ENCODE measurements at regions not wholly inside any gene's neighbourhood (a gene's known extent, or its start where the extent isn't known, plus 50 kb on each side); places are given as distances from the start of the nearest gene placed in this dataset.
A peak's percentile ranks its signal among the peaks of the same experiment; 100 is the strongest.

DNA sequence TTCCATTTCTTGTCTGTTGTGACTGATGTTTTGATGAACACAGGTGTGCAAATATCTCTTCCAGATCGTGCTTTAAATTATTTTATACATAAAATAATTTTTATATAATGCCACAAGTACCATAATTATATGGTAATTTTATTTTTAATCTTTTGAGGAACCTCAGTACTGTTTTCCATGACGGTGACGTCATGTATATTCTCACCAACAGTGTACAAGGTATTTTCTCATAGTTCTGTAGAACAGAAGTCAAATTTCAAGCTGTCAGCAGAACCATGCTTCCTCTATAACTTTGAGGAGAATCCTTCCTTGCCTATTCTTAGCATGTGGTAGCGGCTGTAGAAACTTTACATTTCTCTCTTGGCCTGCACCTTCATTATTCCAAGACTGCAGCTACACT is 349.4 kb upstream of the GYPC start:
- H3K36me3 Mint-ChIP-seq = no peaks in the 10 kb centered on the region
- ATAC-seq (ENCODE audit: low read depth in 2 of 2) = no peak
- no peak overlapping the region for H3K4me3 Mint-ChIP-seq
- peaks cover 0 to 4% (median 0%) of the 10 kb centered on the region in 7 donors for H3K9me3 Mint-ChIP-seq
- H3K27ac Mint-ChIP-seq = no peak overlapping the region
- H3K27me3 ChIP-seq (ENCODE audit: control insufficient read depth, insufficient read depth, low read length) = no peaks in the 10 kb centered on the region
- H3K4me1 Mint-ChIP-seq = no peaks in the 10 kb centered on the region
- no peaks in the 10 kb centered on the region for H3K27me3 Mint-ChIP-seq
- no peaks in the 10 kb centered on the region for H3K4me1 ChIP-seq (ENCODE audit: control insufficient read depth, insufficient read depth, low read length, poor library complexity, severe bottlenecking)
- no peaks in the 10 kb centered on the region for H3K36me3 ChIP-seq (ENCODE audit: control insufficient read depth, insufficient read depth, low read length)
- no peaks in the 10 kb centered on the region for H3K9me3 ChIP-seq (ENCODE audit: control insufficient read depth in 2 of 2, low read length in 2 of 2)
- H3K4me3 ChIP-seq (ENCODE audit: low read depth, low read length) = no peak overlapping the region
- DNase-seq = no peak
- H3K27ac ChIP-seq (ENCODE audit: insufficient read depth, low read length, poor library complexity, severe bottlenecking) = no peak overlapping the region

DNA sequence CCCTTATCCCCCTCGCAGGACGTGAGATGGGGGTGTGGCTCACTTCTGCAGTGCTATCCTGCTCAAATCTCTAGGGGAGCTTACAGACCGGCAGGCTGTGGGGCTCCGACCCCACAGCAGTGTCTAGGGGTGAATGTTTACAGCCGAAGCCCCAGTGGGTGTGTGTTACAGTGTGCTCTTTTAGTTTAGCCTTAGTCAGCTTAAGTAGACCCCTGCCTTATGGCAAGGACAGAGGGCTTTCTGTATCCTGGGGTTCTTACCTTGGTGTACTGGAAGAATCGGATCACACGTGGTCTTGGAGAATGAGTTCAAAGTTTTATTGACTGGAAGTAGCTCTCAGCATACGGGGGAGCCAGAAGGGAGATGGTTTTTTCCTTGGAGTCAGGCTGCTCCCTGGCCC is 348.2 kb upstream of the GYPC start:
- H3K36me3 ChIP-seq (ENCODE audit: control insufficient read depth, insufficient read depth, low read length) = no peaks in the 10 kb centered on the region
- DNase-seq (no peak), ATAC-seq (ENCODE audit: low read depth in 2 of 2) (no peak)
- Mint-ChIP-seq H3K4me1 (no peaks in the 10 kb centered on the region), H3K27ac (no peak overlapping the region), H3K4me3 (no peak overlapping the region), H3K27me3 (no peaks in the 10 kb centered on the region), H3K9me3 (peaks cover 0 to 4% (median 0%) of the 10 kb centered on the region in 7 donors), H3K36me3 (no peaks in the 10 kb centered on the region)
- no peaks in the 10 kb centered on the region for H3K9me3 ChIP-seq (ENCODE audit: control insufficient read depth in 2 of 2, low read length in 2 of 2)
- H3K4me1 ChIP-seq (ENCODE audit: control insufficient read depth, insufficient read depth, low read length, poor library complexity, severe bottlenecking) = no peaks in the 10 kb centered on the region
- H3K27ac ChIP-seq (ENCODE audit: insufficient read depth, low read length, poor library complexity, severe bottlenecking) = no peak overlapping the region
- H3K27me3 ChIP-seq (ENCODE audit: control insufficient read depth, insufficient read depth, low read length) = no peaks in the 10 kb centered on the region
- no peak overlapping the region for H3K4me3 ChIP-seq (ENCODE audit: low read depth, low read length)

DNA sequence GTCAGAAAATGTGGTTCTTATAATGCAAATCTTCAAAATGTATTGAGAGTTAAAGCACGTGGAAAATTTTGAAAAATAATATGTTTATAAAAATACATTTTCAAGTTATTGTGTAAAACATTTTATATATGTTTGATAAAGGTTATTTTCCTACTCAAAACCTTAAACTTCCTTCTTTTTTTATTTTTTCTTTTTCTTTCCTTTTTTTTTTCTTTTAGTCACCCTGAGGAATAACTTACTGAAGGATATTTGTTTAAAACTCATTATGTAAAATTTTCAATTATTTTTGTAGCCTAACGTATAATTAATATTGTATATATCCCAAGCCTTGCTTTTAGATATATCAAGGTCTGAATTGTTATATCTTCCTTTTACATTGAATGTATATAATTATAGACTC is 346.8 kb upstream of the GYPC start:
- Mint-ChIP-seq H3K9me3 (peaks cover 0 to 6% (median 0%) of the 10 kb centered on the region in 7 donors), H3K4me3 (no peak overlapping the region), H3K4me1 (no peaks in the 10 kb centered on the region), H3K36me3 (no peaks in the 10 kb centered on the region), H3K27ac (no peak overlapping the region), H3K27me3 (no peaks in the 10 kb centered on the region)
- H3K9me3 ChIP-seq (ENCODE audit: control insufficient read depth in 2 of 2, low read length in 2 of 2) = no peaks in the 10 kb centered on the region
- H3K27me3 ChIP-seq (ENCODE audit: control insufficient read depth, insufficient read depth, low read length) = no peaks in the 10 kb centered on the region
- H3K36me3 ChIP-seq (ENCODE audit: control insufficient read depth, insufficient read depth, low read length) = no peaks in the 10 kb centered on the region
- DNase-seq (no peak), ATAC-seq (ENCODE audit: low read depth in 2 of 2) (no peak)
- H3K4me3 ChIP-seq (ENCODE audit: low read depth, low read length) = no peak overlapping the region
- H3K4me1 ChIP-seq (ENCODE audit: control insufficient read depth, insufficient read depth, low read length, poor library complexity, severe bottlenecking) = no peaks in the 10 kb centered on the region
- H3K27ac ChIP-seq (ENCODE audit: insufficient read depth, low read length, poor library complexity, severe bottlenecking) = no peak overlapping the region

DNA sequence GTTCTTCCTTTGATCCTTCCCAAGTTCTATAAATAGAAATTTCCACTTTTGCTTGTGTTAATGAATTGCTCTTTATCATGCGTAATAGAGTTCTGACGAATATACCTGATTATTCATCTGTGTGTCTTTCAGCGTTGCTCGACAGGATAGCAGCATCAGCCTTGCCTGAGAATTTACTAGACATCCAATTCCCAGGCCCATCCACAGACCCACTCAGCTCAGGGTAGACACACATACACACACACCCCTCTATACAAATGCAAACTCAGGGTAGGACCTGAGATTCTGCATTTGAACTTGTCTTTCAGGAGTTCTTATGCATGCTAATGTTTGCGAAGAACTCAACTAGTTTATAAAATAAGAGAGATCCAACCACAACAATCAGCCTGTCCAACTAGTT is 343.4 kb upstream of the GYPC start:
- no peak overlapping the region for H3K27ac ChIP-seq (ENCODE audit: insufficient read depth, low read length, poor library complexity, severe bottlenecking)
- H3K4me3 ChIP-seq (ENCODE audit: low read depth, low read length) = no peak overlapping the region
- Mint-ChIP-seq H3K27ac (no peak overlapping the region), H3K27me3 (no peaks in the 10 kb centered on the region), H3K9me3 (peaks cover 0 to 4% (median 0%) of the 10 kb centered on the region in 7 donors), H3K4me1 (no peaks in the 10 kb centered on the region), H3K4me3 (no peak overlapping the region), H3K36me3 (no peaks in the 10 kb centered on the region)
- H3K9me3 ChIP-seq (ENCODE audit: control insufficient read depth in 2 of 2, low read length in 2 of 2) = no peaks in the 10 kb centered on the region
- H3K27me3 ChIP-seq (ENCODE audit: control insufficient read depth, insufficient read depth, low read length) = no peaks in the 10 kb centered on the region
- ATAC-seq (ENCODE audit: low read depth in 2 of 2) = no peak
- no peak for DNase-seq
- no peaks in the 10 kb centered on the region for H3K4me1 ChIP-seq (ENCODE audit: control insufficient read depth, insufficient read depth, low read length, poor library complexity, severe bottlenecking)
- H3K36me3 ChIP-seq (ENCODE audit: control insufficient read depth, insufficient read depth, low read length) = no peaks in the 10 kb centered on the region

DNA sequence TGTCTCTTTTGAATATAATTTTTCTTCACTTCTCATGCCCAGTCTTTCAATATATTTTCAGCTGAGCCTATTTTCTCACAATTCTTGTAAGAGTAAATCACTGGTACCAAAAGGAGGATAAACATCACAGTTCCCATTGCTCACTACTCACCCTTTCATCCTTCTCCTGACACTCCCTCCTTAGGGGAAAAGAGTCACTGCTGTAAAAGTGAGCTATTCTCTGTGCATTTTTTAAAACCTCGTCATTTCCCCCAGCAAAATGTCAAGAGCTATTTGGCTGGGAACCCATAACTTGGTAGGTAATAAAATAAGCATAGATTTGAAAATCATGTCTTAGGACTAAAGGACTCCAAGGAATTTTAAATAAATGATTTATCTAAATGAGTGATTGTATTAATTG is 340.1 kb upstream of the GYPC start:
- Histone ChIP-seq H3K4me3 (ENCODE audit: low read depth, low read length) (no peak overlapping the region), H3K27ac (ENCODE audit: insufficient read depth, low read length, poor library complexity, severe bottlenecking) (no peak overlapping the region), H3K9me3 (ENCODE audit: control insufficient read depth in 2 of 2, low read length in 2 of 2) (no peaks in the 10 kb centered on the region), H3K4me1 (ENCODE audit: control insufficient read depth, insufficient read depth, low read length, poor library complexity, severe bottlenecking) (no peaks in the 10 kb centered on the region), H3K36me3 (ENCODE audit: control insufficient read depth, insufficient read depth, low read length) (no peaks in the 10 kb centered on the region), H3K27me3 (ENCODE audit: control insufficient read depth, insufficient read depth, low read length) (no peaks in the 10 kb centered on the region)
- Mint-ChIP-seq H3K36me3 (no peaks in the 10 kb centered on the region), H3K27me3 (no peaks in the 10 kb centered on the region), H3K9me3 (peaks cover 0 to 4% (median 0%) of the 10 kb centered on the region in 7 donors), H3K4me1 (no peaks in the 10 kb centered on the region), H3K4me3 (no peak overlapping the region), H3K27ac (no peak overlapping the region)
- no peak for DNase-seq
- no peak for ATAC-seq (ENCODE audit: low read depth in 2 of 2)

DNA sequence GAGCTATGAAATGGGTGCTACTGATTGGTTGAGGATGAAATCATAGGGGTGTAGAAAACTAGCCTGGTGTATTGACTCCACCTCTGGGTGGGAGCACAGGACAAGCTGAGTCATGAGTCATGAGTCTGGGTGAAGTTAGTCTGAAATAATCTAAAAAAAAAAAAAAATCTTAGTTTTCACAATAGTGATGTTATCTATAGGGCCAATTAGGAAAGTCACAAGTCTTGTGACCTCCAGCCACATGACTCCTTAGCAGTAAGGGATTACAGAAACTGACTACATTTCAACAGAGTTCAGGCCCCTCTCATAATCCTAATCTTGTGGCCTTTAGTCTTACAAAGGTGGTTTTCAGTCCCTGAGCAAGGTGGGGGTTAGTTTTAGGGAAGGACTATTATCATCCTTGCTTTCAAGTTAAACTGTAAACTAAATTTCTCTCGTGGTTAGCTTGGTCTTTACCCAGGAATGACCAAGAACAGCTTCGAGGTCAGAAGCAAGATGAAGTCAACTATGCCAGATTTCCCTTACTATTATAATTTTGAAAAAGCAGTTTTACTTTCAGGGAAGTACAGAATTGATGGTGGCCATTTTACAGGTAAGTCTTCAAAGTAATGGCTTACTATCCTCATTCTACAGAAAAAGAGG is 338.0 kb upstream of the GYPC start:
- no peak for ATAC-seq (ENCODE audit: low read depth in 2 of 2)

DNA sequence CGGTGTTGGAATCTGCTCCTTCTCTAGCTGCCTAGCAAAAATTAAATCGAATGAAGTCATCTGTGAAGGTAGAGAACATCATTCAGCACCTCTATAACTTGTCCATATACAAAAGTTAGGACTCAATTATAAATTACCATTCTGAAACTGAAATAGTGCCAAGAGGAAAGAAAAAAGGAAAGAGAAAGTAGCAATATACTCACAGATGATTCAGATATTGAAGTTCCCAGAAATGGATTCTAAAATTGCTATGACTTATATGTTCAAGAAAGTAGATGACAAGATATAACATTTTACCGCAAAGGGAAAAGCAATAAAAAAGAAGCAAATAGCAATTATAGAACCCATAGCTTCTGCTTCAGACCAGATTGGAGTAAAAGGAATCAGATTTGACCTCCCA is 333.6 kb upstream of the GYPC start:
- ATAC-seq (ENCODE audit: low read depth in 2 of 2) = no peak
- Mint-ChIP-seq H3K4me1 (no peaks in the 10 kb centered on the region), H3K27me3 (no peaks in the 10 kb centered on the region), H3K27ac (peak overlapping the region in 1 of 3 donors; percentile 14), H3K36me3 (no peaks in the 10 kb centered on the region), H3K9me3 (peaks cover 0 to 2% (median 0%) of the 10 kb centered on the region in 7 donors), H3K4me3 (no peak overlapping the region)
- no peaks in the 10 kb centered on the region for H3K36me3 ChIP-seq (ENCODE audit: control insufficient read depth, insufficient read depth, low read length)
- no peaks in the 10 kb centered on the region for H3K9me3 ChIP-seq (ENCODE audit: control insufficient read depth in 2 of 2, low read length in 2 of 2)
- no peak overlapping the region for H3K4me3 ChIP-seq (ENCODE audit: low read depth, low read length)
- no peak overlapping the region for H3K27ac ChIP-seq (ENCODE audit: insufficient read depth, low read length, poor library complexity, severe bottlenecking)
- no peaks in the 10 kb centered on the region for H3K27me3 ChIP-seq (ENCODE audit: control insufficient read depth, insufficient read depth, low read length)
- DNase-seq = no peak
- no peaks in the 10 kb centered on the region for H3K4me1 ChIP-seq (ENCODE audit: control insufficient read depth, insufficient read depth, low read length, poor library complexity, severe bottlenecking)

More for the DNA sequence above, 338.0 kb upstream of the GYPC start:
- H3K4me1 Mint-ChIP-seq = no peaks in the 10 kb centered on the region
- H3K9me3 ChIP-seq (ENCODE audit: control insufficient read depth in 2 of 2, low read length in 2 of 2) = no peaks in the 10 kb centered on the region
- DNase-seq = no peak
- H3K27me3 Mint-ChIP-seq = no peaks in the 10 kb centered on the region
- no peaks in the 10 kb centered on the region for H3K36me3 ChIP-seq (ENCODE audit: control insufficient read depth, insufficient read depth, low read length)
- H3K27ac Mint-ChIP-seq = no peak overlapping the region
- H3K9me3 Mint-ChIP-seq = peaks cover 0 to 4% (median 0%) of the 10 kb centered on the region in 7 donors
- no peak overlapping the region for H3K4me3 ChIP-seq (ENCODE audit: low read depth, low read length)
- no peak overlapping the region for H3K27ac ChIP-seq (ENCODE audit: insufficient read depth, low read length, poor library complexity, severe bottlenecking)
- no peaks in the 10 kb centered on the region for H3K27me3 ChIP-seq (ENCODE audit: control insufficient read depth, insufficient read depth, low read length)
- H3K4me1 ChIP-seq (ENCODE audit: control insufficient read depth, insufficient read depth, low read length, poor library complexity, severe bottlenecking) = no peaks in the 10 kb centered on the region
- no peaks in the 10 kb centered on the region for H3K36me3 Mint-ChIP-seq
- no peak overlapping the region for H3K4me3 Mint-ChIP-seq

DNA sequence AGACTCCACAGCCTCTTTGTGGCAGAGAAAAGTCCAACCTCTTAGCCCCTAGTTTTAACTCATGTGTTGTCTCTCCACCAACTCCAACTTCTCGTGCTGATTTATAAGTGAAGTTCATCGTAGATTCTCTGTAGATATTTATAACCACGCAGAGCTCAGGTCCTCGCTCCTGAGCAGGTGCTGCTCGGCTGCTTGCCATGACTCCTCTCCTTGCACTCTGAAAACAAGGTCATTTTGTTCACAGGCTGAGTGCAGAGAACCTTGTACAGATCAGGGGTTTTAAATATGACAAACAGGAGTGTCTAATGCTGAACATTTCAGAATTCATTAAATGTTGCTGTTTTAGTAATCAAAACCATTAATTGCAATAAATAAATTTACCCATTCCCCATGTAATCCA is 330.8 kb upstream of the GYPC start:
- no peak overlapping the region for H3K27ac Mint-ChIP-seq
- ATAC-seq (ENCODE audit: low read depth in 2 of 2) (no peak), DNase-seq (no peak)
- no peaks in the 10 kb centered on the region for H3K27me3 Mint-ChIP-seq
- no peaks in the 10 kb centered on the region for H3K27me3 ChIP-seq (ENCODE audit: control insufficient read depth, insufficient read depth, low read length)
- H3K36me3 ChIP-seq (ENCODE audit: control insufficient read depth, insufficient read depth, low read length) = no peaks in the 10 kb centered on the region
- no peaks in the 10 kb centered on the region for H3K36me3 Mint-ChIP-seq
- H3K27ac ChIP-seq (ENCODE audit: insufficient read depth, low read length, poor library complexity, severe bottlenecking) = no peak overlapping the region
- H3K9me3 ChIP-seq (ENCODE audit: control insufficient read depth in 2 of 2, low read length in 2 of 2) = no peaks in the 10 kb centered on the region
- H3K9me3 Mint-ChIP-seq = peaks cover 0 to 2% (median 0%) of the 10 kb centered on the region in 7 donors
- H3K4me1 ChIP-seq (ENCODE audit: control insufficient read depth, insufficient read depth, low read length, poor library complexity, severe bottlenecking) = no peaks in the 10 kb centered on the region
- no peak overlapping the region for H3K4me3 ChIP-seq (ENCODE audit: low read depth, low read length)
- no peaks in the 10 kb centered on the region for H3K4me1 Mint-ChIP-seq
- H3K4me3 Mint-ChIP-seq = no peak overlapping the region
